ENCODE measurements at regions not wholly inside any gene's neighbourhood (a gene's known extent, or its start where the extent isn't known, plus 50 kb on each side); places are given as distances from the start of the nearest gene placed in this dataset.

DNA sequence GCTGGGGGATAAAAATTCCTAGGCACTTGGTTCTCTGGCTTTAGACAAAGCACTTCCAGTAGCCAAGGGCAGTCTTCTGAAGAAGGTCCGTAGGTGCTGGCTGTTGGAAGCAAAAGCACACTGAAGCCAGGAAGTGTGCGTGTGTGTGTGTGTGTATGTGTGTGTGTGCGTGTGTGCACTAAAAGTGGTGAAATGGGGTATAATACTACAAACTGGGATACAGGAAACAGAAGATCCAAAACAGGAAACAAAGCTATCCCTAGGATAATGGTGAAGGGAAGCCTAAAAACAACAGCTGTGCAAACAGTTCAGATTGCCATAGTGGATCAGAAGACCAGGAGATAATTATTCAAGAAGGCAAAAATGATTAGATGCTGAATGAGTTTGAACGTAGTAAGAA lies 103.4 kb downstream of the IL20RB start:
- CTCF ChIA-PET, result no interaction called here
- DNase-seq (ENCODE audit: extremely low spot score), result no peak

DNA sequence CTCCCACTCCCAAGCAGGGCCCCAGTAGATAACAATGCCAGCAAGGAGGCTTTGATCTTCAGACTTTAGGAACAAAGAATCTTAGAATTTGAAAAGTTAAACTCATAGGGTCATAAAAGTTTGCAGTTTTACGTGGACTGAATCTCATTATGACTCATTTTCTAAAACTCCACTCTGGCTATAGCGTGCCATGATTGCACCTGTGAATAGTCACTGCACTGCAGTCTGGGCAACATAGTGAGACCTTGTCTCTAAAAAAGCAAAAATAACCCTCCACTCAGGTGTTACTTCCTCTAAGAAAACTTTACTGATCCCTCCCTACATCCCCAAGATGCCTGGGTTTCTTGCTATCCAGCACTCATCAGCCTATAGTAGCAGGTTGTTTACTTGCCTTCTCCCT lies 104.5 kb downstream of the IL20RB start:
- no peak for DNase-seq (ENCODE audit: extremely low spot score)
- TF ChIP-seq ARNT (IDR thresholded peaks at IDR 0.05) (no peak), FOXK2 (IDR thresholded peaks at IDR 0.05) (no peak), LEF1 (IDR thresholded peaks at IDR 0.05; ENCODE audit: borderline replicate concordance) (no peak), CTBP1 (IDR thresholded peaks at IDR 0.05; ENCODE audit: borderline replicate concordance) (no peak), ELF4 (IDR thresholded peaks at IDR 0.05) (no peak), SP1 (IDR thresholded peaks at IDR 0.05) (no peak), FOXA1 (IDR thresholded peaks at IDR 0.05) (no peak), HDGF (IDR thresholded peaks at IDR 0.05; ENCODE audit: borderline replicate concordance) (no peak), TARDBP (IDR thresholded peaks at IDR 0.05) (no peak), FOXM1 (IDR thresholded peaks at IDR 0.05; ENCODE audit: borderline replicate concordance) (no peak)
- CTCF ChIA-PET, result no interaction called here
- POLR2A ChIA-PET, result no interaction called here

More for the DNA sequence above, 103.4 kb downstream of the IL20RB start:
- TF ChIP-seq FOXA1 (IDR thresholded peaks at IDR 0.05), result no peak
- TF ChIP-seq ARNT (IDR thresholded peaks at IDR 0.05), result no peak
- TF ChIP-seq ELF4 (IDR thresholded peaks at IDR 0.05), result no peak
- no peak for TF ChIP-seq LEF1 (IDR thresholded peaks at IDR 0.05; ENCODE audit: borderline replicate concordance)
- TF ChIP-seq HDGF (IDR thresholded peaks at IDR 0.05; ENCODE audit: borderline replicate concordance), result no peak
- TF ChIP-seq FOXK2 (IDR thresholded peaks at IDR 0.05), result no peak
- no peak for TF ChIP-seq BHLHE40 (IDR thresholded peaks at IDR 0.05; ENCODE audit: borderline replicate concordance)
- no peak for TF ChIP-seq SUZ12 (IDR thresholded peaks at IDR 0.05)
- no peak for TF ChIP-seq TARDBP (IDR thresholded peaks at IDR 0.05)
- TF ChIP-seq SP1 (IDR thresholded peaks at IDR 0.05), result no peak
- no peak for TF ChIP-seq FOXM1 (IDR thresholded peaks at IDR 0.05; ENCODE audit: borderline replicate concordance)
- no peak for TF ChIP-seq ZNF384 (IDR thresholded peaks at IDR 0.05)
- TF ChIP-seq CTBP1 (IDR thresholded peaks at IDR 0.05; ENCODE audit: borderline replicate concordance), result no peak
- TF ChIP-seq NFRKB (IDR thresholded peaks at IDR 0.05), result no peak
- TF ChIP-seq, protein P1, sequence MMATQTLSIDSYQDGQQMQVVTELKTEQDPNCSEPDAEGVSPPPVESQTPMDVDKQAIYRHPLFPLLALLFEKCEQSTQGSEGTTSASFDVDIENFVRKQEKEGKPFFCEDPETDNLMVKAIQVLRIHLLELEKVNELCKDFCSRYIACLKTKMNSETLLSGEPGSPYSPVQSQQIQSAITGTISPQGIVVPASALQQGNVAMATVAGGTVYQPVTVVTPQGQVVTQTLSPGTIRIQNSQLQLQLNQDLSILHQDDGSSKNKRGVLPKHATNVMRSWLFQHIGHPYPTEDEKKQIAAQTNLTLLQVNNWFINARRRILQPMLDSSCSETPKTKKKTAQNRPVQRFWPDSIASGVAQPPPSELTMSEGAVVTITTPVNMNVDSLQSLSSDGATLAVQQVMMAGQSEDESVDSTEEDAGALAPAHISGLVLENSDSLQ (IDR thresholded peaks at IDR 0.05), result no peak
- no peak for TF ChIP-seq L3MBTL2 (conservative IDR thresholded peaks at IDR 0.05)
- POLR2A ChIA-PET, result no interaction called here

DNA sequence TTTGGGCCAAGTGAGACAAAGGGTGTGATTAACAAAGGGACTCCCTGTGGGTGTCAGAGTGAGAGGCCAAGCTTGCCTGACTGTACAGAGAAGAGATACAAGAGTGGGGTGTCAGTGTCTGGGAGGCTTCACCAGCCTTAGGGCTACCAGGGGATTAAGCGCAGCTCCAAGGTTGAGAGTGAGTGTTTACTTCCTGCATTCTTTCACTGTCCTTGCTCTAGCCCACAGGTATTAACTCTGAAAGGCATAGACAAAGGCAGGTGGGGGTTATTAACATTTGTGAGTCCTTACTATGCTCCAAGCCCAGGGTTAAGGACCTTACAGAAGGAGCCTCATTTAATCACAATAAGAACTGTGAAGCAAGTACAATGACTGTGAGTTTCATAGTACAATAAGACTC lies 107.6 kb downstream of the IL20RB start:
- CTCF ChIA-PET, result no interaction called here
- TF ChIP-seq ELF4 (IDR thresholded peaks at IDR 0.05), result no peak
- TF ChIP-seq SP1 (IDR thresholded peaks at IDR 0.05), result no peak
- TF ChIP-seq FOXK2 (IDR thresholded peaks at IDR 0.05), result no peak
- no peak for TF ChIP-seq ZNF384 (IDR thresholded peaks at IDR 0.05)
- no peak for TF ChIP-seq LEF1 (IDR thresholded peaks at IDR 0.05; ENCODE audit: borderline replicate concordance)
- TF ChIP-seq TARDBP (IDR thresholded peaks at IDR 0.05), result no peak
- no peak for TF ChIP-seq ARNT (IDR thresholded peaks at IDR 0.05)
- no peak for TF ChIP-seq BHLHE40 (IDR thresholded peaks at IDR 0.05; ENCODE audit: borderline replicate concordance)
- TF ChIP-seq CTBP1 (IDR thresholded peaks at IDR 0.05; ENCODE audit: borderline replicate concordance), result no peak
- no peak for TF ChIP-seq FOXA1 (IDR thresholded peaks at IDR 0.05)
- no peak for TF ChIP-seq HDGF (IDR thresholded peaks at IDR 0.05; ENCODE audit: borderline replicate concordance)
- TF ChIP-seq FOXM1 (IDR thresholded peaks at IDR 0.05; ENCODE audit: borderline replicate concordance), result no peak
- TF ChIP-seq L3MBTL2 (conservative IDR thresholded peaks at IDR 0.05), result no peak
- POLR2A ChIA-PET, result no interaction called here
- no peak for DNase-seq (ENCODE audit: extremely low spot score)

DNA sequence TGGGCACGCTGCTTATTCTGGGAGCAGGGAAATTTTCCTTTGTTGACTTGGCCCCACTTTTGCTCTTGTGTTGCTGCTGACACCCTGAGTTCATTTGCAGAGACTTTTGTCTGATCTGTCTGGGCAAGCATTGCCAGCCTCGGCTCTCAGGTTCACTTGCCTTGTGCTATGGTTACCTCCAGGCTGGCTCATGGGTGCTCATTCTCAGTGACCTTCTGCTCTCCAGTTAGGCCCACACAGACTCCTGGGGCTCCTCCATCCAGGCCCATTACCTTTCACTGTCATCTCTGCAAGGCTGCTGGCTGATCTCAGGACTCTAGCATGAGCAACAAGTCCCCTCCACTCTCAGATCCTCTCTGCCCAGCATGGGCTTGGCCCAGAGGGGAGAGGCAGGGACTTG lies 108.3 kb downstream of the IL20RB start:
- no peak for DNase-seq (ENCODE audit: extremely low spot score)
- ChIA-PET CTCF (no interaction called here), POLR2A (no interaction called here)
- TF ChIP-seq ARNT (IDR thresholded peaks at IDR 0.05) (no peak), CTBP1 (IDR thresholded peaks at IDR 0.05; ENCODE audit: borderline replicate concordance) (no peak), FOXK2 (IDR thresholded peaks at IDR 0.05) (no peak), SP1 (IDR thresholded peaks at IDR 0.05) (no peak), ZNF384 (IDR thresholded peaks at IDR 0.05) (no peak), FOXM1 (IDR thresholded peaks at IDR 0.05; ENCODE audit: borderline replicate concordance) (no peak), TARDBP (IDR thresholded peaks at IDR 0.05) (no peak), SUZ12 (IDR thresholded peaks at IDR 0.05) (no peak), NFRKB (IDR thresholded peaks at IDR 0.05) (no peak), LEF1 (IDR thresholded peaks at IDR 0.05; ENCODE audit: borderline replicate concordance) (no peak)

DNA sequence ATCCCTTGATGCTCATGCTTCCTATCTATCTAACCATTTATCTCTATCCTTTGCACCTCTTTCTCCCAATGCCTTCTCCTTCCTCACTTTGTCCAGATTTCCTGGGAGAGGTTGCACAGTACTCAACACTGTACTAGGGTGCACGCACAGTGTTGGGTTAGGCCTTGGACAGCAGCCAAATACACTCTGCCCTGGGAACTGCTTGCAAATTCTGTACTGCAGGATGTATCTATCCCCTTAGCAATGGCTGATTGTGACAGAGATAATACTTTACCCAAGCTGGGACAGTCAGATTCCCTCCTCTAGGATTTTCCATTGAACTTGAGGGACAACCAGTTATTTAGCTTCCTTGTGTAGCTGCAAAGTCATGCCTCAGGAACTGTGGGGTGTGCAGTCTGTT lies 113.3 kb downstream of the IL20RB start:
- ChIA-PET CTCF (interaction anchor here (1.1 kb wide), 1 partner anchor 40 kb away, joined by 5 read pairs; no protein-coding TSS in a partner anchor), POLR2A (no interaction called here)
- TF ChIP-seq HDGF (IDR thresholded peaks at IDR 0.05; ENCODE audit: borderline replicate concordance), result no peak
- TF ChIP-seq ZNF384 (IDR thresholded peaks at IDR 0.05), result no peak
- TF ChIP-seq L3MBTL2 (conservative IDR thresholded peaks at IDR 0.05), result no peak
- no peak for TF ChIP-seq FOXA1 (IDR thresholded peaks at IDR 0.05)
- TF ChIP-seq SUZ12 (IDR thresholded peaks at IDR 0.05), result no peak
- TF ChIP-seq NFRKB (IDR thresholded peaks at IDR 0.05), result no peak
- TF ChIP-seq ARNT (IDR thresholded peaks at IDR 0.05), result no peak
- no peak for TF ChIP-seq TARDBP (IDR thresholded peaks at IDR 0.05)
- TF ChIP-seq ELF4 (IDR thresholded peaks at IDR 0.05), result no peak
- no peak for TF ChIP-seq CTBP1 (IDR thresholded peaks at IDR 0.05; ENCODE audit: borderline replicate concordance)
- no peak for TF ChIP-seq BHLHE40 (IDR thresholded peaks at IDR 0.05; ENCODE audit: borderline replicate concordance)
- TF ChIP-seq, protein P1 (IDR thresholded peaks at IDR 0.05), result no peak
- no peak for TF ChIP-seq FOXK2 (IDR thresholded peaks at IDR 0.05)
- no peak for TF ChIP-seq LEF1 (IDR thresholded peaks at IDR 0.05; ENCODE audit: borderline replicate concordance)
- TF ChIP-seq SP1 (IDR thresholded peaks at IDR 0.05), result no peak
- DNase-seq (ENCODE audit: extremely low spot score), result no peak

DNA sequence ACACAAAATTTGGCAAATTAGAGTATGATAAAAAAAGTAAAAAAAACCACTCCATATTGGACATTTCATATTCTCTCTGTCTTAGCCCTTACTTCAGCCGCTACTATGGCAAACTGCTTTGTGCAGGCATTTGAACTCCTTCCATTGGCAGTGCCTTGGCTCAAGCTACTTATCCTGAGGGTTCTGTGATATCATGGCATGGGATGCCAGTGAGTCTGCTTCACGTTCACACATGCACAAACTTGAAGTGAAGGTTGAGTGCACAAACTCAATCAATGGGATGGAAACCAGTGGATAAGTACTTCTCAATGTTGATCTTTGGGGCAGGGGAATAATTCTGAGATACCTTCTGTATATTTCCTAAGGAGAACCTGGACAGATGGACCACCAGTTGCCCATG lies 117.2 kb downstream of the IL20RB start:
- POLR2A ChIA-PET, result no interaction called here
- no peak for TF ChIP-seq NFRKB (IDR thresholded peaks at IDR 0.05)
- no peak for TF ChIP-seq L3MBTL2 (conservative IDR thresholded peaks at IDR 0.05)
- TF ChIP-seq, protein P1 (IDR thresholded peaks at IDR 0.05), result no peak
- TF ChIP-seq SP1 (IDR thresholded peaks at IDR 0.05), result no peak
- no peak for TF ChIP-seq FOXK2 (IDR thresholded peaks at IDR 0.05)
- no peak for TF ChIP-seq ARNT (IDR thresholded peaks at IDR 0.05)
- TF ChIP-seq BHLHE40 (IDR thresholded peaks at IDR 0.05; ENCODE audit: borderline replicate concordance), result no peak
- CTCF ChIA-PET, result no interaction called here
- DNase-seq (ENCODE audit: extremely low spot score), result no peak

Data from HEK293T (cell line).